ENCODE measurements at regions not wholly inside any gene's neighbourhood (a gene's known extent, or its start where the extent isn't known, plus 50 kb on each side); places are given as distances from the start of the nearest gene placed in this dataset.

- intact Hi-C loops (cut with DNase I; ENCODE audit: low total_unique reads), result loop anchor here (2.0 to 5.0 kb wide), 2 partner anchors 54 to 120 kb away; partner anchors contain the start of genes IER5 and STX6
- TF ChIP-seq CTCF (IDR thresholded peaks at IDR 0.05) (peak; percentile 95 to 99 (median 98)), POLR2A (IDR thresholded peaks at IDR 0.05) (peak in 1 of 2 donors; percentile 12)
- Histone ChIP-seq H3K4me3 (peak overlapping the region; percentile 10 to 14), H3K9me3 (no peaks in the 10 kb centered on the region), H3K36me3 (no peaks in the 10 kb centered on the region), H3K27me3 (no peaks in the 10 kb centered on the region), H3K27ac (peak overlapping the region; percentile 93 to 94), H3K4me1 (peaks cover 4 to 18% of the 10 kb centered on the region in 2 donors)
- peak; percentile 93 to 94 for DNase-seq
Measured at GRCh38 chr1:181142096-181142958, 53.8 kb downstream of the IER5 start.

- DNase-seq, result peak; percentile 67 to 77
- Histone ChIP-seq H3K27me3 (no peaks in the 10 kb centered on the region), H3K4me1 (peaks cover 4 to 18% of the 10 kb centered on the region in 2 donors), H3K27ac (peak overlapping the region; percentile 93 to 94), H3K36me3 (no peaks in the 10 kb centered on the region), H3K9me3 (no peaks in the 10 kb centered on the region), H3K4me3 (no peak overlapping the region)
- intact Hi-C loops (cut with DNase I; ENCODE audit: low total_unique reads), result loop anchor here (2.0 to 5.0 kb wide), 2 partner anchors 54 to 121 kb away; partner anchors contain the start of genes IER5 and STX6
- TF ChIP-seq POLR2A (IDR thresholded peaks at IDR 0.05), result no peak
- TF ChIP-seq CTCF (IDR thresholded peaks at IDR 0.05), result no peak
Measured at GRCh38 chr1:181143102-181143859, 54.8 kb downstream of the IER5 start.

- no peaks in the 10 kb centered on the region for H3K9me3 ChIP-seq
- TF ChIP-seq POLR2A (IDR thresholded peaks at IDR 0.05) (no peak), CTCF (IDR thresholded peaks at IDR 0.05) (no peak)
- H3K4me1 ChIP-seq, result peaks cover 4 to 18% of the 10 kb centered on the region in 2 donors
- intact Hi-C loops (cut with DNase I; ENCODE audit: low total_unique reads), result loop anchor here (5.0 kb wide), 1 partner anchor 122 kb away; the partner anchor contains the start of gene STX6
- H3K4me3 ChIP-seq, result no peak overlapping the region
- H3K36me3 ChIP-seq, result no peaks in the 10 kb centered on the region
- H3K27me3 ChIP-seq, result no peaks in the 10 kb centered on the region
- DNase-seq, result no peak
- H3K27ac ChIP-seq, result peak overlapping the region; percentile 93 to 94
Measured at GRCh38 chr1:181144238-181144637, 55.7 kb downstream of the IER5 start.

- intact Hi-C loops (cut with DNase I; ENCODE audit: low total_unique reads), result no loop called here
- TF ChIP-seq CTCF (IDR thresholded peaks at IDR 0.05), result no peak
- Histone ChIP-seq H3K9me3 (no peaks in the 10 kb centered on the region), H3K36me3 (no peaks in the 10 kb centered on the region), H3K4me3 (no peak overlapping the region), H3K27me3 (no peaks in the 10 kb centered on the region), H3K27ac (peak overlapping the region in 1 of 2 donors; percentile 58), H3K4me1 (peaks cover 10 to 13% of the 10 kb centered on the region in 2 donors)
- DNase-seq, result no peak
Measured at GRCh38 chr1:181148636-181149035, 60.1 kb downstream of the IER5 start.
